ENCODE measurements at regions not wholly inside any gene's neighbourhood (a gene's known extent, or its start where the extent isn't known, plus 50 kb on each side); places are given as distances from the start of the nearest gene placed in this dataset.

DNA sequence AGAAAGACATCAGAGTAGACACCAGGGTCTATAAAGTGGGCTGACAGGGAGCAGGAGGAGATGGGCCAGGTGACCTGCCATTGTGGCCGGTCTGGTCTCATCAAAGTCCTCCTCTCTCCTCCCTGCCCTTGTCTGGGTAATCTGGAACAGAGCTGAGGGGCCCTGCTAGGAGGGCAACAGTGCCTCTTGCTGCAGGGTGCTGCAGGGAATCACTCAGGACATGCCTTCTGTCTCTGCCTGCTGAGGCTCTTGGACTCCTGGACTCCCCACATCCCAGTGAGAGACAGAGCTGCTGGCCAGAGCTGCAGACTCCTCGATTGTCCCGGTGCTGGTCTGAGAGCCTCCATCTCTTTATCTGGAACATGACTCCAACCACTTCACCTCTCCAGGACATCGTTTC, 366.1 kb upstream of the DUSP10 start:
- no peak overlapping the region for H3K27ac Mint-ChIP-seq
- no peaks in the 10 kb centered on the region for H3K36me3 Mint-ChIP-seq
- peaks cover 6 to 15% of the 10 kb centered on the region in 2 donors for H3K27me3 Mint-ChIP-seq
- ATAC-seq (replicated peaks) (no peak), DNase-seq (no peak)
- peaks cover 2 to 4% of the 10 kb centered on the region in 2 donors for H3K4me1 Mint-ChIP-seq
- no peak overlapping the region for H3K4me3 Mint-ChIP-seq
- no peaks in the 10 kb centered on the region for H3K9me3 Mint-ChIP-seq

- no peaks in the 10 kb centered on the region for H3K9me3 Mint-ChIP-seq
- DNase-seq (no peak), ATAC-seq (replicated peaks) (no peak)
- peaks cover 6 to 12% of the 10 kb centered on the region in 2 donors for H3K27me3 Mint-ChIP-seq
- H3K36me3 Mint-ChIP-seq: no peaks in the 10 kb centered on the region
- no peak overlapping the region for H3K4me3 Mint-ChIP-seq
- no peak overlapping the region for H3K27ac Mint-ChIP-seq
- H3K4me1 Mint-ChIP-seq: peaks cover 2 to 4% of the 10 kb centered on the region in 2 donors
Measured at GRCh38 chr1:222107267-222107666, 365.4 kb upstream of the DUSP10 start.

DNA sequence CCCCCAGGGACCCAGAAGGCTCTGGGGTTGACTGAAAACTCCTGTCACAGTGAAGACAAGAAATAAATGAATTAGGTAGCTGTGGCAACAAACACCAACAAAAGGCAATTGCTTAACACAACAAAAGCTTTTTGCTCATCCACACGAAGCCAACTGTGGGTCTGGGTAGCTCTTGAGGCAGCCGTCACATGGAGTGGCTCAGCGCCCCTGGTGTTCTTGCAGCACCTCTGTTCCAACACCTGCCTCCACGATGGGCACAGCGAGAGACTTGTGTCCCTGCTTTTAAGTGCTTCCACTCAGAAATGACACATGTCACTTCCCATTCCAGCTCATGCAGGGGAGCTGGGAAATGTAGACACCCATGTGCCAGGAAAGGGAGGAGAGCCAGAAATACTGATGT, 364.5 kb upstream of the DUSP10 start:
- H3K36me3 Mint-ChIP-seq: no peaks in the 10 kb centered on the region
- no peak overlapping the region for H3K27ac Mint-ChIP-seq
- no peaks in the 10 kb centered on the region for H3K9me3 Mint-ChIP-seq
- ATAC-seq (replicated peaks) (no peak), DNase-seq (no peak)
- H3K27me3 Mint-ChIP-seq: peaks cover 6 to 11% of the 10 kb centered on the region in 2 donors
- peaks cover 2 to 4% of the 10 kb centered on the region in 2 donors for H3K4me1 Mint-ChIP-seq
- H3K4me3 Mint-ChIP-seq: no peak overlapping the region

DNA sequence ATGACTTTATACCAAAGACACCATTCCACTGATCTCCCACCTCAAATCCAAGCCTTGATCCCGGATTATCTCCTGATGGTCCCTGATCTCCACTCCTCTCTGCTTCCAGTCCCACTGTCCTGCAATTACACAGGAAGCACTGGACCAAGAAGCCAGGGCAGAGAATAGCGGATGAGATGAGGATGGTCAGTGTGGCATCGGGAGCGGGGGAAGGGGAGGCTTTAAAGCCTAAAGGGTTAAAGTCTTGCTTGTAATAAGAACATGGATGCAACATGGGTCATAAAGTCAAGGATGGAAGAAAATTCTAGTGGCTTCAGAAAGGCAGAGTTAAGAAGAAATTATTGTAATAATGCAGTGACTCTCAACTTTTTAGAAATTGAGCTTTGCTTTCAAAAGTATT, 364.0 kb upstream of the DUSP10 start:
- DNase-seq: no peak
- Mint-ChIP-seq H3K27me3 (peaks cover 6 to 8% of the 10 kb centered on the region in 2 donors), H3K36me3 (no peaks in the 10 kb centered on the region), H3K4me3 (no peak overlapping the region), H3K4me1 (peaks cover 2 to 4% of the 10 kb centered on the region in 2 donors), H3K9me3 (no peaks in the 10 kb centered on the region), H3K27ac (no peak overlapping the region)
- ATAC-seq (replicated peaks): no peak

DNA sequence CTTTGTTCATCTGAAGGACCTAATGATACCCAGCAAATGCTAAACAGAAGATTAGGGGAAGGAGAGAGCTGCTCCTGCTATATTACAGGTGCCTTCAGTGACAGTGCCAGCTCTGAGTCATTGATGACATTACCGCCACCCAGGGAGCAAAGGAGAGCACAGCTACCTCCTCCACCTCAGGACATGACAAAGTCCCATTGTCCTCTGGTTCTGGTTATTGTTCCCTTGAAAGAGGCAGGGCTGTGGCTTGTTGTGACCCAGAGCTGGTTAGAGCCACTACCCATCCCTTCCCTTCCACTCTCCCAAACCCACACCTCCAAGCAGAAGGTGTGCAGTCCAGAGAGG, 363.5 kb upstream of the DUSP10 start:
- no peak for ATAC-seq (replicated peaks)
- H3K27me3 Mint-ChIP-seq: peaks cover 6 to 12% of the 10 kb centered on the region in 2 donors
- no peak overlapping the region for H3K27ac Mint-ChIP-seq
- DNase-seq: no peak
- no peaks in the 10 kb centered on the region for H3K9me3 Mint-ChIP-seq
- no peak overlapping the region for H3K4me3 Mint-ChIP-seq
- no peaks in the 10 kb centered on the region for H3K36me3 Mint-ChIP-seq
- H3K4me1 Mint-ChIP-seq: peaks cover 2 to 4% of the 10 kb centered on the region in 2 donors

GRCh38 chr1:222104694-222105392, 363.0 kb upstream of the DUSP10 start:
- Mint-ChIP-seq H3K4me3 (no peak overlapping the region), H3K9me3 (no peaks in the 10 kb centered on the region), H3K36me3 (no peaks in the 10 kb centered on the region), H3K4me1 (peaks cover 2 to 4% of the 10 kb centered on the region in 2 donors), H3K27me3 (peaks cover 6 to 12% of the 10 kb centered on the region in 2 donors), H3K27ac (no peak overlapping the region)
- no peak for ATAC-seq (replicated peaks)
- no peak for DNase-seq

DNA sequence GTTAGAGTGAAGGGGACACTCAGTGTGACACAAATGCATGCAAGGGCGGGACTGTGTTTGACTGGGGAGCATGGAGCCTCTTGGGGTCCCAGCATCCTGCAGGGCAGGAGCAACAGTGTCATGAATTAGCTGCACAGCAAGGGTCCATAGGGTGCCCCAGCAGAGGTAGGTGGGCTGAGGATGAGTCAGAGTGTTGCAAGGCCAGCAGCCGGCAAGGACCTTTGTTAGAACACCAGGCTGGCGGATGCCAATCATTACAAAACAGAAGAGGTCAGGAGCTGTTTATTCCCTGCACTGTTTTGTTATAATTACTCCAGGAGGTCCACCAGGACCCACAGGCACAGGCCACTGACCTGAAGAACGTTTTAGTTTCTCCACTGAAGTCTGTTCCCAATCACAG, 362.2 kb upstream of the DUSP10 start:
- Mint-ChIP-seq H3K4me3 (no peak overlapping the region), H3K36me3 (no peaks in the 10 kb centered on the region), H3K27ac (no peak overlapping the region), H3K9me3 (no peaks in the 10 kb centered on the region), H3K4me1 (peaks cover 2 to 4% of the 10 kb centered on the region in 2 donors), H3K27me3 (peaks cover 6 to 12% of the 10 kb centered on the region in 2 donors)
- ATAC-seq (replicated peaks) (no peak), DNase-seq (no peak)

DNA sequence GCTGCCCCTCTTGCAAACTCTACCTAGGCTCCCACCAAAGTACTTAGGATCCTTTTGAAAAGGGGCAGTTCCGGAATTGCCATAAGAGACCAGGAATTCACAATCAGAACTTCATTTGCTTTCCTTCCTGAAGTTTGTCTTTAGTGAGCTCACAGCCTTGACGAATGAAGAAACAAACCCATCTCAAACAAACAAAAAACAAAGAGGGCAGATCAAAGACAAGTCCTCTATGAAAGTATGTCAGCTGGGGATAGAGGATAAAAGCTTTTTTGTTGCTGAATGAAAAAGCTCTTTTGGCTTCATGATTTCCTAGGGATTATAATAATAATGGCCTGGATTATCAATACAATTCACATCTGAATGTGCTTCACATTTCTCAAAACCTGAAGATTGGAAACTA, 357.9 kb upstream of the DUSP10 start:
- H3K9me3 Mint-ChIP-seq: no peaks in the 10 kb centered on the region
- H3K27me3 Mint-ChIP-seq: peaks cover 0 to 9% of the 10 kb centered on the region in 2 donors
- H3K36me3 Mint-ChIP-seq: no peaks in the 10 kb centered on the region
- H3K4me3 Mint-ChIP-seq: no peak overlapping the region
- H3K27ac Mint-ChIP-seq: no peak overlapping the region
- H3K4me1 Mint-ChIP-seq: no peaks in the 10 kb centered on the region
- ATAC-seq (replicated peaks): no peak
- DNase-seq: no peak

GRCh38 chr1:222098404-222098803, 356.5 kb upstream of the DUSP10 start:
- Mint-ChIP-seq H3K27ac (no peak overlapping the region), H3K27me3 (peaks cover 0 to 4% of the 10 kb centered on the region in 2 donors), H3K4me1 (no peaks in the 10 kb centered on the region), H3K9me3 (no peaks in the 10 kb centered on the region), H3K4me3 (no peak overlapping the region), H3K36me3 (no peaks in the 10 kb centered on the region)
- ATAC-seq (replicated peaks): no peak
- no peak for DNase-seq

- no peak overlapping the region for H3K4me3 Mint-ChIP-seq
- no peak for ATAC-seq (replicated peaks)
- H3K27me3 Mint-ChIP-seq: peaks cover 4 to 6% of the 10 kb centered on the region in 2 donors
- H3K27ac Mint-ChIP-seq: no peak overlapping the region
- no peaks in the 10 kb centered on the region for H3K4me1 Mint-ChIP-seq
- H3K9me3 Mint-ChIP-seq: no peaks in the 10 kb centered on the region
- H3K36me3 Mint-ChIP-seq: no peaks in the 10 kb centered on the region
- DNase-seq: no peak
Measured at GRCh38 chr1:222097588-222097987, 355.7 kb upstream of the DUSP10 start.

DNA sequence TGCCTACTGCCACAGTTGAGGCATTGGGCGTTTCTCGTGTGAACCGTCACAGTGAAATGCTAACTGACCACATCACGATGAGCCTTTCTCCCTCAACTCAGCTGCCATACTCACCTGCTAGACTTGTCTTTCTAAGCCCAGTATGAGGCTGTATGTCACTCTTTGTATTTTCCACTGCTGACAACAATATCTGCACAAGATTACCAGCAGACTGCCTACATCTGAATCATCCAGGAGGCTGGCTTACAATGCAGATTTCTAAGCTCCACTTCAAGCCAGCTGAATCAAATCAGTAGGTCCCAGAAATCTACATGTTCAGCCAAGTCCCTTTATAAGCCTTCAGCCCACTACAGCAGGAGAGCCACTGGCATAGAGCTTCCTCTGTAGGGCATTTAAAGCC, 355.0 kb upstream of the DUSP10 start:
- ATAC-seq (replicated peaks) (no peak), DNase-seq (no peak)
- Mint-ChIP-seq H3K27me3 (peaks cover 6 to 7% of the 10 kb centered on the region in 2 donors), H3K9me3 (no peaks in the 10 kb centered on the region), H3K4me3 (no peak overlapping the region), H3K4me1 (no peaks in the 10 kb centered on the region), H3K27ac (no peak overlapping the region), H3K36me3 (no peaks in the 10 kb centered on the region)

DNA sequence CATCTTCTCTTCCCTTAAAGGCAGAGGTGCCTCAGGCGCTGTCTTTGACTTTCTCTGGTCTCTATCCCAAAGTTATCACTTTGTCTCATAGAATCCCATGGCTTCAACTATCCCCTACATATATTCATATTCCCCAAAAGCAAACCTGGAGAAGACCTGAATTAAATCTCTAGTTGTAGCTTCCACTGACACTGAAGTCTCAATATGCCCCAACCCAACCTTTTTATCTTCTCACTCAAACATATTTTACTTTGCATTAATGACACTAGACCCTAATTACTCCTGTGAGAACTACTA, 354.5 kb upstream of the DUSP10 start:
- Mint-ChIP-seq H3K36me3 (no peaks in the 10 kb centered on the region), H3K4me3 (no peak overlapping the region), H3K27ac (no peak overlapping the region), H3K9me3 (no peaks in the 10 kb centered on the region), H3K4me1 (no peaks in the 10 kb centered on the region), H3K27me3 (peaks cover 6 to 7% of the 10 kb centered on the region in 2 donors)
- DNase-seq (no peak), ATAC-seq (replicated peaks) (no peak)

DNA sequence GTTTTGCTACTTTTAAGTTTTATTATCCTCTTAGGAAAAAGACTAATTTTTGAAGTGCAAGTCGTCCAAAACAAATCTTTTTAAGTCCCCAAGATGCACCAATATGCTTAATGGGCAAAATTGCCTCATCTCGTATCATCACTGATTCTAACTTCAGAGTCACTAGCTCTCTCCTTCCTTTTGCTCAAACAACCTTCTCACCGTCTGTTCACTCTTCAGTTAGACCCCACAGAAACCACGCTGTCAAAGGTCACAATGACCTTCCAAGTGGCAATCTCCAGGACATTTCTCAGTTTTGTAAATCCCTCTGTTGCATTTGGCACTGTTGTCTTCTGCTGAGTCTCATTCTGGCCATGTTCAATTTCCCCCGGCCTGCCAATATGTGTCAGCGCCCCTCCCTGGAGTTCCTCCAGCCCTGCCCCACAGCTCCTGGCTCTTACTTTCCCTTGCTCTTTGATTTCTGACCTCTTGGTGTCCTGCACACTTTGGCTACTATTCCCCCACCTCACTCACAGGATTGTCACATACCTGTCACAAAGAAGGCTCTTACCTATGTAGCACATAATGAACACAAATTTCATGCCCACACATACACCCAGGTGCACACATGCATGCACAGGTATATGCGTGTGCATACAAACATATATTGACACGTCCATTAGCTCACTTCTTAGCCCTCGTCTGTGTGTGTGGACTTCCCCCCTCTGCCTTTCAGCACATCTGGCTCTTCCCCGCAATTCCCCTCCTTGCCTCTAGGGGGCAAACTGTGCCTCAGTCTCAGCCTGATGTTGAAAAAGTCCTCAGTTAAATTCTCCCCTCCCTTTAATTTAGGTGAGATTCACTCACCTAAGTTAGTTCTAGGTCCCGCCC, 354.0 kb upstream of the DUSP10 start:
- H3K27me3 Mint-ChIP-seq: peaks cover 6 to 7% of the 10 kb centered on the region in 2 donors
- no peak overlapping the region for H3K4me3 Mint-ChIP-seq
- no peaks in the 10 kb centered on the region for H3K9me3 Mint-ChIP-seq
- ATAC-seq (replicated peaks) (peak; percentile 75 to 82), DNase-seq (peak; percentile 30)
- H3K36me3 Mint-ChIP-seq: no peaks in the 10 kb centered on the region
- H3K27ac Mint-ChIP-seq: no peak overlapping the region
- no peaks in the 10 kb centered on the region for H3K4me1 Mint-ChIP-seq

- Mint-ChIP-seq H3K27ac (no peak overlapping the region), H3K27me3 (peaks cover 6 to 8% of the 10 kb centered on the region in 2 donors)
Measured at GRCh38 chr1:222093518-222093917, 351.6 kb upstream of the DUSP10 start.

DNA sequence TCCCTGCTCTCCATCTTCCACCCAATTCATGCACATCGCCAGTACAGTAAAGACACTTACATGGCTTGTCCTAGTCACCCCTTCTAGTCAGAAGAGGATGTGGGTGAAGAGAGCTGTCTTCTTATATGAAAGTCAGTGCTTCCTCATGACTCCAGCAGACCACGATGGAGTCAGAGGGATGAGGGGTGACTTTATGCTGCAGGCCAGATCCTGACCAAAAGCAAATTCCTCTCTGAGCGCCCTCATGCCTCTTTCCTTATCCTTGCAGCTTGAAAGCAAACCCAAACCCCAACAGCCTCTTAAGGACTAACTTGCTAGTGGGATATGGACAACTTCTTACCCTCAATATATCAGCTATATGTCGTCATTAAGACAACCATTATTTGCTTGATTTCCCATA, 348.2 kb upstream of the DUSP10 start:
- H3K9me3 Mint-ChIP-seq: peaks cover 0 to 2% of the 10 kb centered on the region in 2 donors
- ATAC-seq (replicated peaks) (no peak), DNase-seq (no peak)
- H3K27me3 Mint-ChIP-seq: peaks cover 17 to 21% of the 10 kb centered on the region in 2 donors
- no peak overlapping the region for H3K4me3 Mint-ChIP-seq
- H3K4me1 Mint-ChIP-seq: peaks cover 0 to 2% of the 10 kb centered on the region in 2 donors
- peaks cover 0 to 2% of the 10 kb centered on the region in 2 donors for H3K36me3 Mint-ChIP-seq
- no peak overlapping the region for H3K27ac Mint-ChIP-seq

More at GRCh38 chr1:222093518-222093917, 351.6 kb upstream of the DUSP10 start:
- no peaks in the 10 kb centered on the region for H3K36me3 Mint-ChIP-seq
- H3K4me1 Mint-ChIP-seq: no peaks in the 10 kb centered on the region
- no peak for DNase-seq
- H3K9me3 Mint-ChIP-seq: no peaks in the 10 kb centered on the region
- ATAC-seq (replicated peaks): no peak
- H3K4me3 Mint-ChIP-seq: no peak overlapping the region
